ENCODE measurements at regions not wholly inside any gene's neighbourhood (a gene's known extent, or its start where the extent isn't known, plus 50 kb on each side); places are given as distances from the start of the nearest gene placed in this dataset.

DNA sequence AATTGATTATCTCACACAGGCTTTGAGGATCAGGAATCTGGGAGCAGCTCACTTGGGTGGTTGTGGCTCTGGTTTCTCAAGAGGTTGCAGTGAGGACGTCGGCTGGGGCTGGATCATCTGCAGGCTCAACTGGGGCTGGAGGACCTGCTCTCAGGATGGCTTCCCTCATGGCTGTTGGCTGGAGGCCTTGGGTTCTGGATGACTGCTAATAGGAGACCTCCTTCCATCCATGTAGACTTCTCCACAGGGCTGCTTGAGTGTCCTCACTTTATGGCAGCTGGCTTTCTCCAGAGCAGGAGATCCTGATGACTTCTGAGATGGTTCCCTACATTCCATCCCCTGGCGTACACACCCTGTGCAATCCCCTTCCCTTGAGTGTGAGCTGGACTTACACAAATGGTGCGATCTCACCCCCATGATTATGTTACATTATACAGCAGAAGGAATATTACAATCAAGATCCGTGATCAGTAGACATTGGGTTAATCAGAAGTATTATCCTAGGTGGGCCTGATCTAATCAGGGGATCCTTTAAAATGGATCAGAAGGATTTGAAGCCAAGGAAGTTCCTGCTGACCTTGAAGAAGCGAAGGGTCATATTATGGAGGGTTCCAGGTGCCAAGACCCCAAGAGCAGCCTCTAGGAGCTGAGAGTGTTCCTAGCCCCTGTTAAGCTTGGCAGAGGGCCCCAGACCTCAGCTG is 122.2 kb downstream of the CXCL12 start:
- H3K4me1 Mint-ChIP-seq (ENCODE audit: low read depth, unreplicated experiment), result no peaks in the 10 kb centered on the region
- H3K9me3 Mint-ChIP-seq (ENCODE audit: unreplicated experiment), result peaks cover 14% of the 10 kb centered on the region
- TF ChIP-seq, protein P1, sequence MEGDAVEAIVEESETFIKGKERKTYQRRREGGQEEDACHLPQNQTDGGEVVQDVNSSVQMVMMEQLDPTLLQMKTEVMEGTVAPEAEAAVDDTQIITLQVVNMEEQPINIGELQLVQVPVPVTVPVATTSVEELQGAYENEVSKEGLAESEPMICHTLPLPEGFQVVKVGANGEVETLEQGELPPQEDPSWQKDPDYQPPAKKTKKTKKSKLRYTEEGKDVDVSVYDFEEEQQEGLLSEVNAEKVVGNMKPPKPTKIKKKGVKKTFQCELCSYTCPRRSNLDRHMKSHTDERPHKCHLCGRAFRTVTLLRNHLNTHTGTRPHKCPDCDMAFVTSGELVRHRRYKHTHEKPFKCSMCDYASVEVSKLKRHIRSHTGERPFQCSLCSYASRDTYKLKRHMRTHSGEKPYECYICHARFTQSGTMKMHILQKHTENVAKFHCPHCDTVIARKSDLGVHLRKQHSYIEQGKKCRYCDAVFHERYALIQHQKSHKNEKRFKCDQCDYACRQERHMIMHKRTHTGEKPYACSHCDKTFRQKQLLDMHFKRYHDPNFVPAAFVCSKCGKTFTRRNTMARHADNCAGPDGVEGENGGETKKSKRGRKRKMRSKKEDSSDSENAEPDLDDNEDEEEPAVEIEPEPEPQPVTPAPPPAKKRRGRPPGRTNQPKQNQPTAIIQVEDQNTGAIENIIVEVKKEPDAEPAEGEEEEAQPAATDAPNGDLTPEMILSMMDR (IDR thresholded peaks at IDR 0.05; ENCODE audit: insufficient read depth in 1 of 2, low read depth in 1 of 2, low read length in 1 of 2, severe bottlenecking in 1 of 2, unreplicated experiment in 1 of 2), result no peak
- H3K27me3 Mint-ChIP-seq (ENCODE audit: insufficient read depth, unreplicated experiment), result no peaks in the 10 kb centered on the region
- H3K4me3 Mint-ChIP-seq (ENCODE audit: unreplicated experiment), result no peak overlapping the region
- H3K27me3 ChIP-seq (replicated peaks; ENCODE audit: control insufficient read depth, insufficient read depth, low read length), result no peaks in the 10 kb centered on the region
- peaks cover 6% of the 10 kb centered on the region; the same call in 1 of the 2 replicates for H3K9me3 ChIP-seq
- no peak overlapping the region for H3K27ac Mint-ChIP-seq (ENCODE audit: unreplicated experiment)
- no peak overlapping the region for H3K4me3 ChIP-seq (ENCODE audit: low read depth, low read length)
- no peaks in the 10 kb centered on the region for H3K36me3 Mint-ChIP-seq (ENCODE audit: insufficient read depth, unreplicated experiment)
- DNase-seq, result no peak
- CTCF ChIA-PET, result no interaction called here
- H3K36me3 ChIP-seq (ENCODE audit: control insufficient read depth, insufficient read depth, low read length), result no peaks in the 10 kb centered on the region
- POLR2A ChIA-PET, result no interaction called here
- no TSS peak for BruUV-seq (replicated peaks)
- H3K4me1 ChIP-seq, result peaks cover 15% of the 10 kb centered on the region
- intact Hi-C loops (cut with micrococcal nuclease; ENCODE audit: unreplicated experiment), result no loop called here

DNA sequence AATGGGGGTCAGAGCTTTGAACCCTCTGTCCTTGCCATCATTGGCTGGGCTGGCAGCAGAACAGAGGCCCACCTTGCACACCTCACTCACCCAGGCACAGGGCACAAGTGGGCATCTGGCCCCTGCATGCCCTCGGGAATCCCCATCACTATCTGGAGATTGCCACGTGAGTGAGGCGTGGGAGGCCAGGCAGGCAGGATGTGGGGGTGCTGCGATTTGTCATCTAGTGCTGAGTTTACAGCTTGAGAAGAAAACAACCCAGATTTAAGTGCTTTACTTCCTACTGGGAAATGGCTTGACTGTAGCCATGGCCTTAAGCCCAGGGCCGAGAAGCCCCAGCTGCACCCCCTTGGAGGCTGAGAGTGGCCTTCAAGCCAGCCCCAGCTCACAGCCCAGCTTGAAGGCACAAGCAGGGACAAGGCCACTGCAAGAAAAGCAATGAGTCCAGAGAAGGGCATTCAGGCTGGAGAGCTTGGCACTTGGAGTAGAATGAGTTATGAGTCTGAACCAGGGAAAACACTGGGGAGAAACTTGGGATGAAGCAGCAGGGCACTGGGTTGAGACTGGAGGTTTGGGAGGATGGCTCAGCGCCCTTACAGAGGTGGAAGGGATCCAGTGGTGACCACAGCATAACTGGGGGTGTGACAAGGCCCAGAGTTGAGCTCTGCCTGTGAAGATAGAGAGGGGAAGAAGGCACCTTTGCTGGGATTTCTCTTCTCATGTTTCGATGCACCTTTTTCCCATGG is 123.0 kb downstream of the CXCL12 start:
- no peak for DNase-seq
- H3K36me3 Mint-ChIP-seq (ENCODE audit: insufficient read depth, unreplicated experiment), result no peaks in the 10 kb centered on the region
- no peaks in the 10 kb centered on the region for H3K4me1 Mint-ChIP-seq (ENCODE audit: low read depth, unreplicated experiment)
- POLR2A ChIA-PET, result no interaction called here
- no peak overlapping the region for H3K4me3 Mint-ChIP-seq (ENCODE audit: unreplicated experiment)
- Histone ChIP-seq H3K4me3 (ENCODE audit: low read depth, low read length) (no peak overlapping the region), H3K9me3 (peaks cover 3% of the 10 kb centered on the region; the same call in 1 of the 2 replicates), H3K36me3 (ENCODE audit: control insufficient read depth, insufficient read depth, low read length) (no peaks in the 10 kb centered on the region), H3K27me3 (replicated peaks; ENCODE audit: control insufficient read depth, insufficient read depth, low read length) (no peaks in the 10 kb centered on the region), H3K4me1 (peaks cover 15% of the 10 kb centered on the region)
- no peak overlapping the region for H3K27ac Mint-ChIP-seq (ENCODE audit: unreplicated experiment)
- CTCF ChIA-PET, result no interaction called here
- peaks cover 9% of the 10 kb centered on the region for H3K9me3 Mint-ChIP-seq (ENCODE audit: unreplicated experiment)
- TF ChIP-seq, protein P1 (IDR thresholded peaks at IDR 0.05; ENCODE audit: insufficient read depth in 1 of 2, low read depth in 1 of 2, low read length in 1 of 2, severe bottlenecking in 1 of 2, unreplicated experiment in 1 of 2), result no peak
- H3K27me3 Mint-ChIP-seq (ENCODE audit: insufficient read depth, unreplicated experiment), result no peaks in the 10 kb centered on the region
- BruUV-seq (replicated peaks), result no TSS peak
- intact Hi-C loops (cut with micrococcal nuclease; ENCODE audit: unreplicated experiment), result no loop called here

DNA sequence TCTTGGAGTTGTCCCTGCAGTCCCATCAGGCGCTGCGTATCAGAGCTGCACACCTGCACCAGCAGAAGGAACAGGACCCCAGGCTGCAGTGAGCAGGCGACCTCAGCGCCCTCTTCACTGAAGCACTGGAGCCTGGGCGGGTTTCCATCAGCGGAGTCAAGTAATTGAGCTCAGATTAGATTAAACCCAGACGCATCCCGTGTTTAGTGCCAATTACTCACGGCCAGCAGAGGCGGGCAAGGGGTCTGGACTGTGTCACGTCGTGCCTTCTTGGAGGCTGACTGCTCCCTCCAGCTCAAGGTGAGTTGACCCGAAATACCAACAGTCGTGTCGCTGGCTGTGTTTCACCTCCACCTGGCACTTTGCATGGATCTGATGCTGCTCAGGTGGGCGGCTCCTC is 123.6 kb downstream of the CXCL12 start:
- no peaks in the 10 kb centered on the region for H3K27me3 Mint-ChIP-seq (ENCODE audit: insufficient read depth, unreplicated experiment)
- TF ChIP-seq, protein P1 (IDR thresholded peaks at IDR 0.05; ENCODE audit: insufficient read depth in 1 of 2, low read depth in 1 of 2, low read length in 1 of 2, severe bottlenecking in 1 of 2, unreplicated experiment in 1 of 2), result no peak
- peaks cover 3% of the 10 kb centered on the region; the same call in 1 of the 2 replicates for H3K9me3 ChIP-seq
- no peak for DNase-seq
- peaks cover 15% of the 10 kb centered on the region for H3K4me1 ChIP-seq
- peaks cover 9% of the 10 kb centered on the region for H3K9me3 Mint-ChIP-seq (ENCODE audit: unreplicated experiment)
- H3K36me3 Mint-ChIP-seq (ENCODE audit: insufficient read depth, unreplicated experiment), result no peaks in the 10 kb centered on the region
- intact Hi-C loops (cut with micrococcal nuclease; ENCODE audit: unreplicated experiment), result no loop called here
- H3K36me3 ChIP-seq (ENCODE audit: control insufficient read depth, insufficient read depth, low read length), result no peaks in the 10 kb centered on the region
- H3K4me3 ChIP-seq (ENCODE audit: low read depth, low read length), result no peak overlapping the region
- no peak overlapping the region for H3K27ac Mint-ChIP-seq (ENCODE audit: unreplicated experiment)
- no peaks in the 10 kb centered on the region for H3K4me1 Mint-ChIP-seq (ENCODE audit: low read depth, unreplicated experiment)
- no peaks in the 10 kb centered on the region for H3K27me3 ChIP-seq (replicated peaks; ENCODE audit: control insufficient read depth, insufficient read depth, low read length)
- ChIA-PET CTCF (no interaction called here), POLR2A (no interaction called here)
- H3K4me3 Mint-ChIP-seq (ENCODE audit: unreplicated experiment), result no peak overlapping the region
- no TSS peak for BruUV-seq (replicated peaks)
